Subcutaneous abdominal adipose tissue (tissue), 5 donors: ENCODE measurements at regions not wholly inside any gene's neighbourhood (a gene's known extent, or its start where the extent isn't known, plus 50 kb on each side); places are given as distances from the start of the nearest gene placed in this dataset.

Experiments
- H3K27ac ChIP-seq: one replicate; pipeline ENCODE4 v1.7.0; 2013; ENCODE audit warnings: low read depth, mild to moderate bottlenecking, inconsistent platforms, low read length, moderate library complexity
- H3K27me3 ChIP-seq, 5 donors: one replicate each; pipeline ENCODE4 v1.7.0; 2013; ENCODE audit warnings: low read length in 5 of 5, inconsistent platforms in 1 of 5; ENCODE audit not compliant: control insufficient read depth in 5 of 5, insufficient read depth in 4 of 5
- H3K36me3 ChIP-seq, 5 donors: one replicate each; pipeline ENCODE4 v1.7.0; 2013; ENCODE audit warnings: low read length in 5 of 5; ENCODE audit not compliant: control insufficient read depth in 5 of 5, insufficient read depth in 5 of 5
- H3K4me1 ChIP-seq, 5 donors: one replicate each; pipeline ENCODE4 v1.7.0; 2013; ENCODE audit warnings: low read length in 5 of 5, mild to moderate bottlenecking in 3 of 5, moderate library complexity in 1 of 5; ENCODE audit not compliant: control insufficient read depth in 5 of 5, insufficient read depth in 5 of 5
- H3K4me3 ChIP-seq, 5 donors: one replicate each; pipeline ENCODE4 v1.7.0; 2013; ENCODE audit warnings: low read length in 5 of 5, low read depth in 1 of 5
- H3K9ac ChIP-seq, 5 donors: one replicate each; pipeline ENCODE4 v1.7.0; 2013; ENCODE audit warnings: low read length in 5 of 5, mild to moderate bottlenecking in 4 of 5, moderate library complexity in 3 of 5
- H3K9me3 ChIP-seq, 5 donors: one replicate each; pipeline ENCODE4 v1.7.0; 2013; ENCODE audit warnings: low read length in 5 of 5; ENCODE audit not compliant: control insufficient read depth in 5 of 5
- donor health status: healthy.
- donor health status: healthy.
- donor health status: healthy.
- donor health status: healthy.
- donor health status: healthy.

DNA sequence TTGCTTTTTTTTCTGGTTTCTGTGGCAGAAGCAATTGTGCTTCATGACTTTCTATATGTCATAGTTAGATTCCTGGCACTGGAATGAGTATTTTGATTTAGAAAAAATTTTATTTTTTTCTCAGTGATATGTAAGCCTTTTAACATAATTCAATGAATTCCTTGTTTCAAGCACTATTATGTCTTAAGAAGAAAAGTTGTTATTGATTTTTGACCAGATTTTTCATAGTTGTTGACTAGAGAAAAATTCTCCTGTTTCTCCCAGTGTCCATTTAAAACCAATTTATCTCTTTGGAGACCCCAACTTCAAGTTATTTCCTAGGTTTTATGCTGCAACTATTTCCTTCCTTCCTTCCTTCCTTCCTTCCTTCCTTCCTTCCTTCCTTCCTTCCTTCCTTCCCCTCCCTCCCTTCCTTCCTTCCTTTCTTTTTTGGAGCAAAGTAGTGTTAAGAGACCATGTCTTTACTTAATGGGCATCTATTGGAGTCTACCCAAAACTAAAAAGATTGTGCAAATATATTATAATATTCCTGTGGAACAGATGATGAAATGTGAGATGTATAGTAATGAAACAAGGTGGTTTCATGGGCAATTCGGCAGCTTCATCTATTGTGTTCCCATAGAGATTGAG, 346.9 kb downstream of the RNF144B start:
- no peaks in the 10 kb centered on the region for H3K36me3 ChIP-seq
- H3K9ac ChIP-seq: no peak overlapping the region
- no peak overlapping the region for H3K4me3 ChIP-seq
- peaks cover 0 to 5% (median 4%) of the 10 kb centered on the region in 5 donors for H3K9me3 ChIP-seq
- H3K27me3 ChIP-seq: no peaks in the 10 kb centered on the region
- H3K27ac ChIP-seq: no peak overlapping the region
- no peaks in the 10 kb centered on the region for H3K4me1 ChIP-seq

DNA sequence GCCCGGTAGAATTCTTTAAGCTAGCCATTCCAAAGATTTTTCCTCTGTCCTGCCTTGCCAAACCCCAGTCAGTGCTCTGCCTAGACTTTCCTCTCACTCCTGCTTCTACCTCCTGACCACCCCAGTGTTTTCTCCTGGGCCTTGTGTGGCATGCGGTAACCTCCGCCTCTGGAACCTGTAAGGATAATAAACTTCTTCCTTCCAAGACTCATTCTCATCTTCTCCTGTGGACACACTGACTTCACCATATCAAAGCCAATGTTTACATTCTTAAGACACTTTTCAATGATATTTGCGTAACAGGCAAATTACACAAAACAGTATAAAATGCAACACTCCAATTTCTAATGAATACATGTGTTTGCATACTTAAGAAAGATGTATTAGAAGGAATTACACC, 354.6 kb downstream of the RNF144B start:
- H3K9ac ChIP-seq: no peak overlapping the region
- H3K4me1 ChIP-seq: no peaks in the 10 kb centered on the region
- H3K4me3 ChIP-seq: no peak overlapping the region
- H3K36me3 ChIP-seq: no peaks in the 10 kb centered on the region
- H3K27ac ChIP-seq: no peak overlapping the region
- H3K9me3 ChIP-seq: peaks cover 0 to 4% (median 0%) of the 10 kb centered on the region in 5 donors
- H3K27me3 ChIP-seq: no peaks in the 10 kb centered on the region

DNA sequence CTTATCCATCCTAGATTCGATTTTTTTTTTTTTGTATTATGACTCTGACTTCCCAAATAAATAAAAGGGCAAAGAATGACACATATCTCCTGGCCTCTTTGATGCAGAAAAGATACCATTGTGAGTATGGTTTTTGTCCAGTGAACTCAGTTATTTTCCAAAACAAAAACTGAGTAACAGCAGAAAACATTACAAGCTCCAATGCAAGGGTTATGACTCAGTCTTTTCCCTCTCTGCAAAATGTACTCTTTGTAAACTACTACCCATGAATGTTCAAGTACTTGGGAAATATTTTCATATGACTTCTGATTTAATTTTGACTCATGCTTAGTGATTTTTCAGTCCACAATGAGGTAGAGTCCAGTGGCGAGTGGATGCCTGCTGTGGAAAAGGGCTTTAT, 355.3 kb downstream of the RNF144B start:
- no peaks in the 10 kb centered on the region for H3K4me1 ChIP-seq
- H3K36me3 ChIP-seq: no peaks in the 10 kb centered on the region
- no peak overlapping the region for H3K27ac ChIP-seq
- no peak overlapping the region for H3K4me3 ChIP-seq
- no peak overlapping the region for H3K9ac ChIP-seq
- H3K27me3 ChIP-seq: no peaks in the 10 kb centered on the region
- H3K9me3 ChIP-seq: peaks cover 0 to 4% (median 0%) of the 10 kb centered on the region in 5 donors

DNA sequence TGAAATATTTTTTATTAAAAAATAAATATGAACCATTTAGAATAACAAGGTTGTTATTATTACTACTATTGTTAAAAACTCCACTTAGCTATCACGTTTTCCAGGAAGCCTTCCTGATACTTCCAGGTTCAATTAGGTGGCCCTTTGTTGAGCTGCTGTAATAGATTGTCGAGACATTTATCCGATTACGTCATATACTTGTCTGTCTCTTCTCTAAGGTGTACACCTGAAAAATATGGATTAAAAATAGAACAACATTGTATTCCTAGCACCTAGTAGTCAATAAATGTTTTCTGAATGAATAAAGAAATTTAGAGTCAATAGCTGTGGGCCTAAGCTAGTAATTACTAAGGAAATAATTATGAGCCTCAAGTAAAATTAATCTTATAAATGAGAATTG, 359.6 kb downstream of the RNF144B start:
- H3K36me3 ChIP-seq: no peaks in the 10 kb centered on the region
- no peaks in the 10 kb centered on the region for H3K27me3 ChIP-seq
- H3K27ac ChIP-seq: no peak overlapping the region
- H3K4me1 ChIP-seq: no peaks in the 10 kb centered on the region
- H3K9ac ChIP-seq: no peak overlapping the region
- H3K9me3 ChIP-seq: peaks cover 0 to 4% (median 0%) of the 10 kb centered on the region in 5 donors
- no peak overlapping the region for H3K4me3 ChIP-seq

DNA sequence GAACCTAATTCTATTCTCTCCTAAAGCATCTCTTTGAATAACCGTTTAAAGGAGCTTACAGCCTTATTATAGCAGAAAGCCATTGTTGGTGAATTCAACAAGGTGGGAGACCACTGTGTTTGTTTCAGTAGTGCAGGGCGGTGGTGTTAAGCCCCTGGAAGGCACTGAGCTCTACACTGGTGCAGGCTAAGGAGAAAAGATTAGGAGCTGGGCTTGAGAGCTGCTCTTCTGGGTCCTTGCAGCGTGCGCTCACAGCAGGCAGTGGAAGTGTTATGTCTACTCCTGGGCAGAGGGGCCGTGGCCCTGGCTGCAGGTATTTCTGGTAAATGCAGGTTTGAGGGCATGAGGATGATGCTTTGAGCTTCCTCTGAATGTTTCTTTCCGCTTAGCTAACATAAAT, 361.2 kb downstream of the RNF144B start:
- Histone ChIP-seq H3K27ac (no peak overlapping the region), H3K4me3 (no peak overlapping the region), H3K27me3 (peaks cover 0 to 3% (median 0%) of the 10 kb centered on the region in 5 donors), H3K9me3 (peaks cover 0 to 4% (median 0%) of the 10 kb centered on the region in 5 donors), H3K36me3 (no peaks in the 10 kb centered on the region), H3K9ac (no peak overlapping the region), H3K4me1 (no peaks in the 10 kb centered on the region)

DNA sequence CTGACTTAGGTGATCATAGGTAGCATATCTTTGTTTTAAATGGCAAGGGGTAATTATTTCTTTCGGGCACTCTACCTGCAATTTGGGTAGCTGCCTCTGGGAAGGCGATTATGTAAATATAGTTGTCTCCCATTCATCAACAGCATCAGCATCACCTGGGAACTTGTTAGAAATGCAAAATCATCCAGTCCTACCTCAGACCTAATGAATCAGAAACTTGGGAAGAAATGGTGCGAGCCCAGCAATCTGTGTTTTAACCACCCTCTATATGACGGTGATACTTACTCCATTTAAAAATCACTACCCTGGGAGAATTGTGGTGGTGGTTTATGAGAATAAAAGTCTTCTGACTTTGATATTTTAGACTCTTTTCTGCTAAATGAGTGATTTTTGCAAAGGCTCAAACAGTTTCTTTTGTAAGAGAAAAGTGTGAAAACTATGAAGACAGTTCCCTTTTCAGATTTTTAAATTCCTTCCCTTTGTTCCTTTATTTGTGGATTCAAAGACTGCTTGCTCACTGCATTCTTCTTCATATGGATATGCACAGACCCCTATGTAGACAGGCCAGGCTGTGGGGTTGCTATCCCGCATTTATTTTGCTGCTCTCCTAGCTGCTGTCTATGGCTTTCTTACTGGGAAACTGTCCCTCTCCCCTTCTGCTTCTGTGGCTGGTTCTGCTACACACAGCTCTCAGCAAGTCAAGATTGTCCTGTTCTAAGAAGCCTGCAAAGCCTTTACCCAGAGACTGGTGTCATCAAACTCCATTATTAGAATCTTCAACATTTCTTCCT, 365.3 kb downstream of the RNF144B start:
- H3K27ac ChIP-seq: no peak overlapping the region
- H3K4me3 ChIP-seq: no peak overlapping the region
- no peaks in the 10 kb centered on the region for H3K4me1 ChIP-seq
- H3K9ac ChIP-seq: no peak overlapping the region
- H3K9me3 ChIP-seq: no peaks in the 10 kb centered on the region
- H3K36me3 ChIP-seq: no peaks in the 10 kb centered on the region
- peaks cover 0 to 3% (median 0%) of the 10 kb centered on the region in 5 donors for H3K27me3 ChIP-seq

DNA sequence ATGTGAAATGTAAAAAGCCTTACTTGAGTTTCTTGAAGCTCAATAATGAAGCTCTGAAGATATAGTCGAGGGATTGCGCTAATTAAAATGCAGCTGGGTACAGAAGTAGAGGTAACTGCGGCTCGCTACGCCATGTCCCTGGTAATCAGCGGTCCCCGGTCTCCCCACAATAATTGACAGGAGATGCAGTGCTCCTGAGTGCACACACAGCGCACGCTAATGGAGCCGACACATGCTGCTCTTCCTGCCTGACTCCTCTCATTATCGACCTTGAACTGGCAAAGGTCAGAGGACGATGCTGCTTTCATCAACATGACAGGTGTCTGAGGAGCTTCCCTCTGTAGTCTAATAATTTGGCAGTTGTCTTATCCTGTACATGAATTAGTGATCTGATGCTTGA, 365.9 kb downstream of the RNF144B start:
- no peak overlapping the region for H3K4me3 ChIP-seq

DNA sequence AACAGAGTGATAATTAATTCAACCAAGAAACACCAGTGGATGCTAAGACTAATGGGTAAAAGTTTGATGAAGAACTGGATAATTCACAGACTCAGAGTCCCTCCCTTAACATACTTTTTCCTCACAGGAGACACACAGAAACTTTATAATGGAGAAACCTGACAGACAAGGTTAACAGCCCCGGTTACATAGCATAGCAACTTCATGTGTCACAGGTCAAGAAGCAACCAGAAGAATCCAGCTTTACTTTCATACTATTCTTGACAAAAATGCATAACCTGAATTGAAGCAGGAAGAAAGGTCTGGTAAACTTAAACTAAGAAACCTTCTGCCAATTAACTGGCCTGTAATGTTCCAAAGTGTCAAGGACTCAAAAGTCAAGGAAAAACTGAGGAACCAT, 375.9 kb downstream of the RNF144B start:
- Histone ChIP-seq H3K9me3 (no peaks in the 10 kb centered on the region), H3K9ac (no peak overlapping the region), H3K4me1 (no peaks in the 10 kb centered on the region), H3K27ac (no peak overlapping the region), H3K4me3 (no peak overlapping the region), H3K27me3 (no peaks in the 10 kb centered on the region), H3K36me3 (no peaks in the 10 kb centered on the region)

More for the DNA sequence above, 365.9 kb downstream of the RNF144B start:
- Histone ChIP-seq H3K9ac (no peak overlapping the region), H3K36me3 (no peaks in the 10 kb centered on the region), H3K9me3 (no peaks in the 10 kb centered on the region), H3K27ac (no peak overlapping the region), H3K27me3 (peaks cover 0 to 3% (median 0%) of the 10 kb centered on the region in 5 donors), H3K4me1 (no peaks in the 10 kb centered on the region)

DNA sequence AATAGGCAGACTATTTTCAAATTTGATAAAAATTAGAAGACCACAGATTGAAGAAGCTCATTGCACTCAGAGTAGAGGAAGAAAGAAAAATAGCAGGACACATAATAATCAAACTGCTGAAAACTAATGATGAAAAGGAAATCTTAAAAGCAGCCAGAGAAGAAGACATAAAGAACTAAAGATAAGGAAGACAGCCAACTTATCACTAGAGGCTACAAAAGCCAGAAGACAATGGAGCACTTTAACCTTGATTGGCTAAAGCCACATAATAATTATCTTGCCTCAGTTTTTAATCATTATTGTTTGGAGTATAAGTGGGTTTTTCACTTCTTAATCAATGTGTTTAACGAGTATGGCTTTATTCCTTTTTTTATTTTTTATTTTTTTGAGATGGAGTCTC, 397.6 kb downstream of the RNF144B start:
- Histone ChIP-seq H3K27ac (no peak overlapping the region), H3K27me3 (no peaks in the 10 kb centered on the region), H3K4me3 (no peak overlapping the region), H3K4me1 (peaks cover 0 to 31% (median 0%) of the 10 kb centered on the region in 5 donors), H3K9me3 (peaks cover 0 to 10% (median 2%) of the 10 kb centered on the region in 5 donors), H3K36me3 (no peaks in the 10 kb centered on the region), H3K9ac (no peak overlapping the region)

DNA sequence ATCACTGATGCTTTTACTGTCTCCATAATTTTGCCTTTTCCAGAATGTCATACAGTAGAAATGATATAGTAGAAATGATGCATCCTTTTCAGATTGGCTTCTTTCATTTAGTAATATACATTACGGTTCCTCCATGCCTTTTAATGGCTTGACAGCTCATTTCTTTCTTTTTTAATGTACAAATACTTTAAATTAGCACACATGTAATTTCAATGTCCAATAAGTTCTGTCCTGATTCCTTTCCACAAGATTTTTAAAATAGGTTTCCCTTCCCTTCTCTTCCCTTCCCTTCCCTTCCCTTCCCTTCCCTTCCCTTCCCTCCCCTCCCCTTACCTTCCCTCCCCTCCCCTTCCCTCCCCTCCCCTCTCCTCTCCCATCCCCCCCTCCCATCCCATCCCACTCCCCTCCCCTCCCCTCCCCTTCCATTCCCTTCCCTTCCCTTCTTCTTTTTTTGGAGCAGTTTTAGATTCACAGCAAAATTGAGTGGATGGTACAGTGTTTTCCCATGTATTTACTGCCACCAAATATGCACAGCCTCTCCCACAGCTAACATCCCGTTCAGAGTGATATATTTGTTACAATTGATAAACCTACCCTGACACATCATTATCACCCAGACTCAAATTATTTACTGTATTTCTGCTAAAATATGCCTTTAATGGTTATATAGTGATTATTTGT, 398.8 kb downstream of the RNF144B start:
- H3K9ac ChIP-seq: no peak overlapping the region
- H3K27me3 ChIP-seq: no peaks in the 10 kb centered on the region
- no peaks in the 10 kb centered on the region for H3K36me3 ChIP-seq
- peaks cover 0 to 15% (median 2%) of the 10 kb centered on the region in 5 donors for H3K9me3 ChIP-seq
- peaks cover 0 to 31% (median 0%) of the 10 kb centered on the region in 5 donors for H3K4me1 ChIP-seq
- no peak overlapping the region for H3K4me3 ChIP-seq
- H3K27ac ChIP-seq: no peak overlapping the region
